Rectal smooth muscle tissue (tissue), 1 donor: ENCODE measurements at regions not wholly inside any gene's neighbourhood (a gene's known extent, or its start where the extent isn't known, plus 50 kb on each side); places are given as distances from the start of the nearest gene placed in this dataset.

Experiments used
- H3K27ac ChIP-seq: one replicate; pipeline ENCODE4 v1.7.0; 2013; ENCODE audit warnings: low read depth, low read length, inconsistent platforms
- H3K27me3 ChIP-seq: one replicate; pipeline ENCODE4 v1.7.0; 2013; ENCODE audit warnings: low read length; ENCODE audit not compliant: control insufficient read depth, insufficient read depth
- H3K36me3 ChIP-seq: one replicate; pipeline ENCODE4 v1.7.0; 2013; ENCODE audit warnings: low read length; ENCODE audit not compliant: control insufficient read depth, insufficient read depth
- H3K4me1 ChIP-seq: one replicate; pipeline ENCODE4 v1.7.0; 2013; ENCODE audit warnings: low read length; ENCODE audit not compliant: control insufficient read depth, insufficient read depth
- H3K4me3 ChIP-seq: one replicate; pipeline ENCODE4 v1.7.0; 2013; ENCODE audit warnings: low read length
- H3K9ac ChIP-seq: one replicate; pipeline ENCODE4 v1.7.0; 2013; ENCODE audit warnings: low read length

DNA sequence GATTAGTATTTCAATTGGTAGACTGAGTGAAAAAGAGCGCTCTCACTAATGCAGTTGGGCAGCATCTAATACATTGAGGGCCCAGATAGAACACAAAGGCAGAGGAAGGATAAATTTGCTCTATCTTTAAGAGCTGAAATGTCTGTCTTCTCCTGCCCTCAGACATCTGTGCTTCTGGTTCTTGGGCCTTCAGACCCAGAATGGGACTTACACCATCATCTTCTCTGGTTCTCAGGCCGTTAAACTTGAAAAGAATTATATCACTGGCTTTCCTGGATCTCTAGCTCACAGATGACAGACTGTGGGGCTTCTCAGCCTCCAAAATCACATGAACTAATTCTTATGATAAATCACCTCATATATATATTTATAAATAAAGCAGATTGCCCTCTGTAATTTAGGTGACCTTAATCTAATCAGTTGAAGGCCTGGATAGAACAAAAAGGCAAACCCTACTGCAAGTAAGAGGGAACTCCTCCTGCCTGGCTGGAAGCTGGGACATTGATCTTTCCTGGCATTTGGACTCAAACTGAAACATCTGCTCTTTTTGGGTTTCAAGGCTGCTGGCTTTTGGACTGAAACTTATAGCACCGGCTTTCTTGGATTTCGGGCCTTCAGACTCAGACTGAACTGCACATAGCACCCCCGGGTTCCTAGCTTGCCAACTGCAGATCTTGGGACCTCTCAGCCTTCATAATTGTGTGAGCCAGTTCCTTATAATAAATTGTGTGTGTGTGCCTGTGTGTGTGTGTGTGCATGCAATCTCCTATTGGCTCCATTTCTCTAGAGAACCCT is 390.4 kb upstream of the PLXNA2 start:
- no peak overlapping the region for H3K9ac ChIP-seq
- H3K4me3 ChIP-seq = no peak overlapping the region
- H3K27me3 ChIP-seq = no peaks in the 10 kb centered on the region
- no peak overlapping the region for H3K27ac ChIP-seq
- no peaks in the 10 kb centered on the region for H3K4me1 ChIP-seq
- H3K36me3 ChIP-seq = no peaks in the 10 kb centered on the region

DNA sequence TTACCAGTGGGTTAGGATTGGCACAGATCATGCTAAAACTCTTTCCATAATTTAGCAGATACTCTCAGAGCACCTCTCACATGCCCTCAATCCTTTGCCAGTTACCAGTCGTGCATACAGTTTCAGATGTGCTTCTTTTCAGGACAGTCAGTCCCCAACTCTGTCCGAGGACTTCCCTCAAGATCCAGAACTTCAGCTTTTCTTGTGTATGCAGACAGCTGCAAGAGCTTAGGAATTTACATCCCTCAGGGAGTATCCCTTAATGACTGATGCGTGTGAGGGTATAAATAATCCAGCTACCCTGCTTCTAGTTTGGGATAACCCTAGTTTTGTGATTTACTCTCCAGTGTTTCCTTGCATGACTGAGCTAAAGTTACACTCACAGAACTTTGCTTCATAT is 393.0 kb upstream of the PLXNA2 start:
- Histone ChIP-seq H3K9ac (no peak overlapping the region), H3K27ac (no peak overlapping the region), H3K36me3 (no peaks in the 10 kb centered on the region), H3K4me1 (no peaks in the 10 kb centered on the region), H3K27me3 (no peaks in the 10 kb centered on the region), H3K4me3 (no peak overlapping the region)

- H3K36me3 ChIP-seq = no peaks in the 10 kb centered on the region
- no peak overlapping the region for H3K9ac ChIP-seq
- no peak overlapping the region for H3K27ac ChIP-seq
- H3K4me1 ChIP-seq = no peaks in the 10 kb centered on the region
- no peak overlapping the region for H3K4me3 ChIP-seq
- no peaks in the 10 kb centered on the region for H3K27me3 ChIP-seq
Measured at GRCh38 chr1:208639382-208639781, 395.2 kb upstream of the PLXNA2 start.

DNA sequence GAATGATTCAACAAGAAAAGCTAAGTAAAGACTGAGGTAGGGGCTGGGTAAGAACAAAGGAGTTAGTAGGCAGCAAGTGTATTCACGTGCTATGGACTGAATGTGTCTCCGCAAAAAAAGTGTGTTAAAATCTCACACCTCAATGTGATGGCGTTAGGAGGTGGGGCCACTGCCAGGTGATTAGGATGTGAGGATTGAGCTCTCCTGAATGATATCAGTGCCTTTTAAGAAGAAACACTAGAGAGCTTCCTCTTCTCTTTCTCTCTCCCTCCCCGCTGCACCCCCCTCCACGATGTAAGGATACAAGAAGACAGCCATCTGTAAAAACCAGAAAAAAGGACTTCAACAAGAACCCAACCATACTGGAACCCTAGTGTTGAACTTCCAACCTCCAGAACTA is 396.1 kb upstream of the PLXNA2 start:
- no peaks in the 10 kb centered on the region for H3K27me3 ChIP-seq
- no peaks in the 10 kb centered on the region for H3K4me1 ChIP-seq
- no peaks in the 10 kb centered on the region for H3K36me3 ChIP-seq
- H3K9ac ChIP-seq = no peak overlapping the region
- H3K27ac ChIP-seq = no peak overlapping the region
- no peak overlapping the region for H3K4me3 ChIP-seq

GRCh38 chr1:208641579-208642280 is 397.5 kb upstream of the PLXNA2 start:
- Histone ChIP-seq H3K4me3 (no peak overlapping the region), H3K27ac (no peak overlapping the region), H3K27me3 (no peaks in the 10 kb centered on the region), H3K36me3 (no peaks in the 10 kb centered on the region), H3K9ac (no peak overlapping the region), H3K4me1 (no peaks in the 10 kb centered on the region)

DNA sequence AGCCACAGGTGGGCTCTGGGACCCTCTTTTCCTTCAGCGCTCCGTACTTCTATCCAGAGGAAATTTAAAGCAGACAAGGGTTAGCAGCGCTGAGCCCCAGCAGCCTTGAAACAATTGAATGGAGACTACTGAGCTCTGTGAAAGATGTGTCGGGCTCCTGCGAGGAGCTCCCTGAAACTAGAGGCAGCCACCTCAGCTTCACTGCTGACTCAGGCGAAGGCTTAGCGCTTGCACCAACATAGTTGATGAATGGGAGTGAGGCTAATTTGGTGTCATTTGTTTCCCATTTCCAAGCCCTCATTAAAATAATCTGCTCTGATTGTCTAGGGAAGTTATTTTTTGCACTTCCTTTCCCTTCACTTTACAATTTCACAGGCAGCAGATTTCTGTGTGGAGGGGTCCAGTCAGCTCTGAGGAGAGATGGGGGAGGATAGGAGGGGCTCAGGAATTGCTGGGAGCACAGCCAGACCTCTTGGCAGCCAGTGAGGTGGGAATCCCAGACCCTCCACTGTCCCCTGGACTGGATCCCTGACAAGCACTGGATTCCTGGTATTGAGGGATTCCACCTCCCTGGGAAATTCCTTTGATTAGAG is 398.9 kb upstream of the PLXNA2 start:
- Histone ChIP-seq H3K27ac (no peak overlapping the region), H3K9ac (no peak overlapping the region), H3K4me1 (no peaks in the 10 kb centered on the region), H3K4me3 (no peak overlapping the region), H3K27me3 (no peaks in the 10 kb centered on the region), H3K36me3 (no peaks in the 10 kb centered on the region)

DNA sequence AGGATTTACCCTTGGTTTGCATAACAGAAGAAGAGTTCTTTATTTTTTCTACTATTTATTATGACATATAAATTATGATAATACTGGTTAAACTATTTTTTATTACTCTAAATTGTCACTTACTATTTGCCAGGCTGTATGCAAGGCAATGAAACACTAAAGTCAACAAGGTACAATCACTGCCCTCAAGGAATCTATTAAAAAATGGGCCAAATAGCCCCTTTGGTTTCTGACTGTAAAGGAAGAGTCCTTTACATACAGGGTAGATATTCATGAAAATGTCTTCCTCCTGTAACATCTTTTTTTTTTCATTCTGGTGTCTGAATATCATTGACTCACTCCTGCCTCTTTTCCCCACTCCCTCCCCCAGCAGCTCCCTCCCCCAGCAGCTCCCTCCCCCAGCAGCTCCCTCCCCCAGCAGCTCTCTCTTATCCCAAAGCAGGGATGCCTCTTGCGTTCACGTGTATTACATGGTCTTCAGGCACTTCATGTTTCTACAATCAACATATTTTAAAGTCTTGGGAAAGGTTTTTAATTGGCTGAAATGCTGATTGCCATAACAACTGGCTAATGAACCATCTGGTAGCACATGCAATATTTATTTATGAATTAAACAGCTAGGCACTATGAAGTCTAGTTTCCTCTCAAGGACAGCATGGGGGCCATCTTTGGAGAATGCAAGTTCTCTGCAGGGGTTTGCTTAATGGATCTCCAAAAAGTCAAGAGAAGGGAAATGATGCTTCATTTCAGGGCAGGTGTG is 400.4 kb upstream of the PLXNA2 start:
- H3K4me3 ChIP-seq = no peak overlapping the region
- H3K27ac ChIP-seq = no peak overlapping the region
- no peaks in the 10 kb centered on the region for H3K4me1 ChIP-seq
- H3K9ac ChIP-seq = no peak overlapping the region
- H3K27me3 ChIP-seq = no peaks in the 10 kb centered on the region
- H3K36me3 ChIP-seq = no peaks in the 10 kb centered on the region

GRCh38 chr1:208646431-208646830 is 402.2 kb upstream of the PLXNA2 start:
- Histone ChIP-seq H3K36me3 (no peaks in the 10 kb centered on the region), H3K4me3 (no peak overlapping the region), H3K27me3 (no peaks in the 10 kb centered on the region), H3K4me1 (no peaks in the 10 kb centered on the region), H3K9ac (no peak overlapping the region), H3K27ac (no peak overlapping the region)

- no peaks in the 10 kb centered on the region for H3K4me1 ChIP-seq
- H3K36me3 ChIP-seq = no peaks in the 10 kb centered on the region
- H3K4me3 ChIP-seq = no peak overlapping the region
- no peaks in the 10 kb centered on the region for H3K27me3 ChIP-seq
- H3K27ac ChIP-seq = no peak overlapping the region
- H3K9ac ChIP-seq = no peak overlapping the region
Measured at GRCh38 chr1:208648146-208648545, 404.0 kb upstream of the PLXNA2 start.

DNA sequence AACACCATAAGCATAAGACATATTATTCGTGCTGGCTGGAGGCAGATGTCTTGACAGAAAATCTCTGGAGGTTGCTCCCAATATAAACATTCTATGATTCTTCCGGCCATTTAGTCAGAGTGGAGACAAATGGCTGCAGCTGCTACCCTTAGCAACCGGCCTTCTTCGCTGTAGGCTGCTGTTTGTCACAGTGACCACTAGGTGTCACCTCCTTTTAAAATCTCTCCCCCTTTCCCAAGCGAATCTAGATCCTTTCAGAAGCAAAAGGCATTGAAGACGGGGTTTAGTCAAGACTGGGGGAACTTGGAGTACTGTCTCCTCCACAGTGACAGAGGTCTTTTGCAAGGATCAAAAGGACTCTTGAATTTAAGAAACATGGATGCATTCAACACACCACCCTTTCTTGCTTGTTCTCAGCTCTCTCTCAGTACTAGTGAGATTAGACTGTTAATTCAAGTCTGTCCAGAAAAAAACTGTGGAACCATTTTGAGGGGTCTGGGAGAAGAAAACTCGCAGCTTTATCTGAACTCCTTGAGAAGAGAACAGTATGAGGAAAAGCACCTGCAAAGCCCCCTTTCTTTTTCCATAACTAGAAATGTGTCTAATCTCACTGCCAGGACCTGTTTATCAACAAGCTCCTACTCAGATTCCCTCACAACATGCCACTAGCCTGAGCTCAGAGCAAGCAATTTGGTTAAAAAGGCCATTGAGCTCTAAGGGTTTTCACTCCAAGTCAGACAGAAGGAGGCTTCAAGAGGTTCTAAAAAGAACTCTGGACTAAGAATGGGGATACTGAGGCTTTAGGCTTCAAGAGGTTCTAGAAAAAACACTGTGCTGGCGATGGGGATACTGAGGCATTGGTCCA is 408.3 kb upstream of the PLXNA2 start:
- H3K27me3 ChIP-seq = no peaks in the 10 kb centered on the region

GRCh38 chr1:208653426-208653825 is 409.2 kb upstream of the PLXNA2 start:
- Histone ChIP-seq H3K4me3 (no peak overlapping the region), H3K9ac (no peak overlapping the region), H3K4me1 (no peaks in the 10 kb centered on the region), H3K27me3 (no peaks in the 10 kb centered on the region), H3K36me3 (no peaks in the 10 kb centered on the region), H3K27ac (no peak overlapping the region)

More for the DNA sequence above, 408.3 kb upstream of the PLXNA2 start:
- Histone ChIP-seq H3K36me3 (no peaks in the 10 kb centered on the region), H3K4me3 (no peak overlapping the region), H3K27ac (no peak overlapping the region), H3K9ac (no peak overlapping the region), H3K4me1 (no peaks in the 10 kb centered on the region)
